ENCODE measurements at regions not wholly inside any gene's neighbourhood (a gene's known extent, or its start where the extent isn't known, plus 50 kb on each side); places are given as distances from the start of the nearest gene placed in this dataset.
"Not testable (repeated sequence)": the region's sequence is repeated elsewhere in the genome, so short reads cannot be mapped to it uniquely, and the experiment has no call there.

DNA sequence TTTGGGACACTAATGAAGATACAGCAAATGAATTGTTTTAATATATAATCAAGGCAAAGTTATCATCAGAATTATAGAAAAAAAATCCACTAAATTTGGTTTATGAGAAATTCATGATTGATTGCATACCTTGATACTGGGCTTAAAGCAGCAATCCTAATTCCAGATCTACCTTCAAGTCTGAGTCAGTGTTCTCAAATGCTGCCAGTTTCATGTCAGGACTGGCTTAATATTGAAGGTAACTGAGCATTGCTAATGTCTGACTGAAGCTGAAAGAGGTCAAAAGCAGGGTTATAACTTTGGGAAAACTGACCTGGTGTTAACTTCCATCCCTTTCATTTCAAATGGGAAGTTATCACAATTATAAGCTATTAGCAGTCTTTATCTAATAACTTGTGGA, 618.8 kb upstream of the SEMA6D start:
- H3K4me3 ChIP-seq (ENCODE audit: low read depth in 1 of 2, low read length in 2 of 2); H3K36me3 ChIP-seq (ENCODE audit: control insufficient read depth in 1 of 2, insufficient read depth in 2 of 2, low read length in 2 of 2); H3K27me3 ChIP-seq (ENCODE audit: low read depth, low read length); H3K27ac ChIP-seq (ENCODE audit: low read length); H3K9me3 ChIP-seq (ENCODE audit: control insufficient read depth in 1 of 2, low read length in 2 of 2); H3K4me1 ChIP-seq (ENCODE audit: control insufficient read depth in 1 of 2, insufficient read depth in 2 of 2, low read length in 2 of 2): not testable (repeated sequence)

DNA sequence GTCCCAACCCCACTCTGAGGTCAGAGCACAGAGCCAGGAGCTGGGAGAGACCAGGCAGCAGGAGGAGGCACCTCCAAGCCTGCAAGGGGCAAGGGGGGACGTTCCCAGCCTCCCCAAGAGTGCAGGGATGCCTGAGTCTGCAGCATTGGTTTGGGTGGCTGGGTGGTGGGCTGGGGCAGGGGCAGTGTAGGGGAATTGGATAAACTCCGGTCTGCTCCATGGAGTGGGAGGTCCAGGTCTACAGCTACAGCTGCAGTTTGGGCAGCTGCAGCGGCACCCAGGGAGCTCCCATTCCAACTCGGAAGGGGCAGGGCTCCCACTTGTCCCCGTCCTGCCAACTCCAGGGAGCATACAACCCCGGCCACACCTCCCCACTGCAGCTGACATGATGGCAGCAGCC, 617.5 kb upstream of the SEMA6D start:
- H3K36me3 ChIP-seq (ENCODE audit: control insufficient read depth in 1 of 2, insufficient read depth in 2 of 2, low read length in 2 of 2); H3K9me3 ChIP-seq (ENCODE audit: control insufficient read depth in 1 of 2, low read length in 2 of 2); H3K4me1 ChIP-seq (ENCODE audit: control insufficient read depth in 1 of 2, insufficient read depth in 2 of 2, low read length in 2 of 2); H3K4me3 ChIP-seq (ENCODE audit: low read depth in 1 of 2, low read length in 2 of 2); H3K27me3 ChIP-seq (ENCODE audit: low read depth, low read length); H3K27ac ChIP-seq (ENCODE audit: low read length): not testable (repeated sequence)

DNA sequence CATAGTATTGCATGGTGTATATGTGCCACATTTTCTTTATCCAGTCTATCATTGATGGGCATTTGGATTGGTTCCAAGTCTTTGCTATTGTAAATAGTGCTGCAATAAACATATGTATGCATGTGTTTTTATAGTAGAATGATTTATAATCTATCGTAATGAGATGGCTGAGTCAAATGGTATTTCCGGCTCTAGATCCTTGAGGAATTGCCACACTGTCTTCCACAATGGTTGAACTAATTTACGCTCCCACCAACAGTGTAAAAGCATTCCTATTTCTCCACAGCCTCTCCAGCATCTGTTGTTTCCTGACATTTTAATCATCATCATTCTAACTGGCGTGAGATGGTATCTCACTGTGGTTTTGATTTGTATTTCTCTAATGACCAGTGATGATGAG, 608.5 kb upstream of the SEMA6D start:
- H3K4me1 ChIP-seq (ENCODE audit: control insufficient read depth in 1 of 2, insufficient read depth in 2 of 2, low read length in 2 of 2); H3K27ac ChIP-seq (ENCODE audit: low read length); H3K27me3 ChIP-seq (ENCODE audit: low read depth, low read length); H3K36me3 ChIP-seq (ENCODE audit: control insufficient read depth in 1 of 2, insufficient read depth in 2 of 2, low read length in 2 of 2); H3K4me3 ChIP-seq (ENCODE audit: low read depth in 1 of 2, low read length in 2 of 2); H3K9me3 ChIP-seq (ENCODE audit: control insufficient read depth in 1 of 2, low read length in 2 of 2): not testable (repeated sequence)

DNA sequence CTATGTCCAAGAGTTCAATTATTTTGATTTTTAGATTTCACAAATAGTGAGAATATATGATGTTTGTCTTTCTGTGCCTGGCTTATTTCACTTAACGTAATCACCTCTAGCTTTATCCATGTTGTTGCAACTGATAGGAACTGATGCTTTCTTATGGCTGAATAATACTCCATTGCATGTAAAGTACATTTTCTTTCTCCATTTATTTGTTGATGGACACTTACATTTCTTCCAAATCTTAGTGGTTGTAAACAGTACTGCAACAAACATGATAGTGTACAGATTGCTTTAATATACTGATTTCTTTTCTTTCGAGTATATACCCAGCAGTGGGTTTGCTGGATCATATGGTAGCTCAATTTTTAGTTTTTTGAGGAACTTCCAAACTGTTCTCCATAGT, 600.6 kb upstream of the SEMA6D start:
- Histone ChIP-seq H3K36me3 (ENCODE audit: control insufficient read depth in 1 of 2, insufficient read depth in 2 of 2, low read length in 2 of 2) (no peaks in the 10 kb centered on the region), H3K27ac (ENCODE audit: low read length) (no peak overlapping the region), H3K4me3 (ENCODE audit: low read depth in 1 of 2, low read length in 2 of 2) (no peak overlapping the region), H3K4me1 (ENCODE audit: control insufficient read depth in 1 of 2, insufficient read depth in 2 of 2, low read length in 2 of 2) (no peaks in the 10 kb centered on the region), H3K27me3 (ENCODE audit: low read depth, low read length) (no peaks in the 10 kb centered on the region), H3K9me3 (ENCODE audit: control insufficient read depth in 1 of 2, low read length in 2 of 2) (peaks cover 0 to 10% of the 10 kb centered on the region in 2 donors)

DNA sequence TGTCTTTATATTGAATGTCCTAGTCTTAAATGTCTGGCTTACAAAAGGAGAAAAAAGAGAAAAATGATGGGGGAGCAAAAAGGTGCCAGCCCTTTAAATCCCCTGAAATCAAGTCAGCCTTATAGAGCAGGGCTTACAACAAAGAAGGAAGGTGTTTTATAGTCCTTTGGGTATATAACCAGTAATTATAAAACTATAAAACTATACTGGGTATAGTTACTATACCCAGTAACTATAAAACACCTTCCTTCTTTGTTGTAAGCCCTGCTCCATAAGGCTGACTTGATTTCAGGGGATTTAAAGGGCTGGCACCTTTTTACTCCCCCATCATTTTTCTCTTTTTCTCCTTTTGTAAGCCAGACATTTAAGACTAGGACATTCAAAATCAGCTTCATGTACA, 598.0 kb upstream of the SEMA6D start:
- no peaks in the 10 kb centered on the region for H3K36me3 ChIP-seq (ENCODE audit: control insufficient read depth in 1 of 2, insufficient read depth in 2 of 2, low read length in 2 of 2)
- no peaks in the 10 kb centered on the region for H3K4me1 ChIP-seq (ENCODE audit: control insufficient read depth in 1 of 2, insufficient read depth in 2 of 2, low read length in 2 of 2)

DNA sequence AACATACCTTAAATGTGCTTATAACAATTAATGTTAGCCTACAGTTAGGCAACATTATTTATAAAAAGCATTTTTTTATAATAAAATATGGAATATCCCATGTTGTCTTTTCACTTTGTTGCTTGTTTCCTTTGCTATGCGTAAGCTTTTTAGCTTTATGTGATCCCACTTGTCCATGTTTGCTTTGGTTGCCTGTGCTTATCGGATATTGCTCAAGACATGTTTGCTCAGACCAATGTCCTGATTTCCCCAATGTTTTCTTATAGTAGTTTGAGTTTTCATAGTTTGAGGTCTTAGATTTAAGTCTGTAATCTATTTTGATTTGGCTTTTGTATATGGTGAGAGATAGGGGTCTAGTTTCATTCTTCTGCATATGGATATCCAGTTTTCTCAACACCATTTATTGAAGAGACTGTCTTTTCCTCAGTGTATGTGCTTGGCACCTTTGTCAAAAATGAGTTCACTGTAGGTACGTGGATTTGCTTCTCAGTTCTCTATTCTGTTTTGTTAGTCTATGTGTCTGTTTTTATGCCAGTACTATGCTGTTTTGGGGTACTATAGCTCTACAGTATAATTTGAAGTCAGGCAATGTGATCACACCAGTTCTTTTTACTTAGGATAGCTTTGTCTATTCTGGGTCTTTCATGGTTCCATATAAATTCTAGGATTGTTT, 592.7 kb upstream of the SEMA6D start:
- Histone ChIP-seq H3K4me3 (ENCODE audit: low read depth in 1 of 2, low read length in 2 of 2) (no peak overlapping the region), H3K4me1 (ENCODE audit: control insufficient read depth in 1 of 2, insufficient read depth in 2 of 2, low read length in 2 of 2) (no peaks in the 10 kb centered on the region), H3K27ac (ENCODE audit: low read length) (no peak overlapping the region), H3K36me3 (ENCODE audit: control insufficient read depth in 1 of 2, insufficient read depth in 2 of 2, low read length in 2 of 2) (no peaks in the 10 kb centered on the region), H3K9me3 (ENCODE audit: control insufficient read depth in 1 of 2, low read length in 2 of 2) (peaks cover 0 to 26% of the 10 kb centered on the region in 2 donors), H3K27me3 (ENCODE audit: low read depth, low read length) (no peaks in the 10 kb centered on the region)

More for the DNA sequence above, 598.0 kb upstream of the SEMA6D start:
- H3K9me3 ChIP-seq (ENCODE audit: control insufficient read depth in 1 of 2, low read length in 2 of 2), result peaks cover 0 to 10% of the 10 kb centered on the region in 2 donors
- no peaks in the 10 kb centered on the region for H3K27me3 ChIP-seq (ENCODE audit: low read depth, low read length)
- H3K4me3 ChIP-seq (ENCODE audit: low read depth in 1 of 2, low read length in 2 of 2), result no peak overlapping the region
- H3K27ac ChIP-seq (ENCODE audit: low read length), result no peak overlapping the region

DNA sequence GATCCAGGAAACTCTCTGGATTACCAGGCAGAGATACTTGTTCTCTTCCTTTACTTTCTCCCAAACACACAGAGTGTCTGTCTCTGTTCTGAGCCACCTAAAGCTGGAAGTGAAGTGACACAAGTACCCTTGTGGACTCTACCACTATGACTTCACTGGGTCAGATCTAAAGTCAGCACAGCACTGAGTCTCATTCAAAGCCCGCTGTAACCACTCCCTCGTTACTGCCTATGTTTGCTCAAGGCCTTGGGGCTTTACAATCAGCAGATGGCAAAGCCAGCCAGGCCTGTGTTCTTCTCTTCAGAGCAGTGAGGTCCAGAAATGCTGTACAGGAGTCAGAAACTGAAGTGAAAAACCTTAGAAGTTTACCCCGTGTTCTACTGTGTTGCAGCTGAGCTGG, 588.3 kb upstream of the SEMA6D start:
- Histone ChIP-seq H3K27me3 (ENCODE audit: low read depth, low read length) (no peaks in the 10 kb centered on the region), H3K9me3 (ENCODE audit: control insufficient read depth in 1 of 2, low read length in 2 of 2) (peaks cover 0 to 16% of the 10 kb centered on the region in 2 donors), H3K4me1 (ENCODE audit: control insufficient read depth in 1 of 2, insufficient read depth in 2 of 2, low read length in 2 of 2) (no peaks in the 10 kb centered on the region), H3K27ac (ENCODE audit: low read length) (no peak overlapping the region), H3K36me3 (ENCODE audit: control insufficient read depth in 1 of 2, insufficient read depth in 2 of 2, low read length in 2 of 2) (no peaks in the 10 kb centered on the region), H3K4me3 (ENCODE audit: low read depth in 1 of 2, low read length in 2 of 2) (no peak overlapping the region)

DNA sequence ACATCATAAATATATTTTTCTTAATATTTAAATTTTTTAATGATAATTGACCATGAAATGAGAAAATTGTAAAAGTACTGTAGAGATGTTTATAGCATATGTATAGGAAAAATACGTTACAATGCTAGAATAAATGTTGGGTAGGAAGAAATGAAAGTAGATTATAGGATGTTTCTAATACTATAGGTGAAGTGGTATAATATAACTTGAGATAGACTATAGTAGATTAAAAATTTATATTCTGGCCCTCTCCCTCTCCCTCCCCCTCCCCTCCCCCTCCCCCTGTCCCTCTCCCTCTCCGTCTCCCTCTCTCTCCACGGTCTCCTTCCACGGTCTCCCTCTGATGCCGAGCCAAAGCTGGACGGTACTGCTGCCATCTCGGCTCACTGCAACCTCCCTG, 585.9 kb upstream of the SEMA6D start:
- not testable (repeated sequence) for H3K36me3 ChIP-seq (ENCODE audit: control insufficient read depth in 1 of 2, insufficient read depth in 2 of 2, low read length in 2 of 2); H3K27ac ChIP-seq (ENCODE audit: low read length); H3K27me3 ChIP-seq (ENCODE audit: low read depth, low read length); H3K4me3 ChIP-seq (ENCODE audit: low read depth in 1 of 2, low read length in 2 of 2); H3K4me1 ChIP-seq (ENCODE audit: control insufficient read depth in 1 of 2, insufficient read depth in 2 of 2, low read length in 2 of 2)
- H3K9me3 ChIP-seq (ENCODE audit: control insufficient read depth in 1 of 2, low read length in 2 of 2), result peaks cover 0 to 16% of the 10 kb centered on the region in 2 donors

DNA sequence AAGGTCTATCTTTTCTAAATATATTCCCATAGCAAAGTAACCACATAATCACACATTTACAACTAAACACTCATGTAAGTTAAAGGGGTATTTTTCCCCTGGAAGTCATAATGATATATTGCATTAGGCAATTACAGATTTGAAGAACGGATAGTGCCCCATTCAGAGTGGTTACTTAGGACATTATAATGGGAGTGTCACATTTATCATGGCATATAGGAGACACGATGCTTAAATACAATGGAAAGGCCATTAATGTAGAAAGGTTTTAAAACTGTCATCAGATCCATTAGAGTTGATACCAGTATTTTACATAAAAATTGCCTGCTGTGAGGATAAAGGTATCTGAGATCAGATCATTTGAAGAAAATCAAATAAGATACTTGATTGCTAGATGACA, 582.0 kb upstream of the SEMA6D start:
- Histone ChIP-seq H3K27me3 (ENCODE audit: low read depth, low read length) (no peaks in the 10 kb centered on the region), H3K9me3 (ENCODE audit: control insufficient read depth in 1 of 2, low read length in 2 of 2) (no peaks in the 10 kb centered on the region), H3K4me3 (ENCODE audit: low read depth in 1 of 2, low read length in 2 of 2) (no peak overlapping the region), H3K27ac (ENCODE audit: low read length) (no peak overlapping the region), H3K36me3 (ENCODE audit: control insufficient read depth in 1 of 2, insufficient read depth in 2 of 2, low read length in 2 of 2) (no peaks in the 10 kb centered on the region), H3K4me1 (ENCODE audit: control insufficient read depth in 1 of 2, insufficient read depth in 2 of 2, low read length in 2 of 2) (no peaks in the 10 kb centered on the region)

DNA sequence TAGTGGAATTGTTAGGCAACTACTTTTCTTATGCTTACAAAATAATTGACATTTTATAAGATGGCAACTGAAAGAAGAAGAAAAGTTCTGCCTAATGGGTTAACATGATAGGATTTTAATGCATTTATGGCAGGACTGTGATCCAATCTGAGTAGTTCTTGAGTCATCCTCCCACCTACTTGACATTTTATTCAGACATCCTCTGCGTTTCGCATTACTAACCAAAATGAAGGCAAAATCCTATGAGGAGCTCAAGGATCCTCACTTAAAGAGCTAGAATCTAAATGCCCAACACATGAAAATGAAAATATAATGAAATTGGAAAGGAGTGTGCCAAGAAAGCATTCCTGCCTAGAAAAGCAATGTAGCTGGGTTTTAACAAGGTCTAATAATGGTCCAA, 581.1 kb upstream of the SEMA6D start:
- Histone ChIP-seq H3K4me3 (ENCODE audit: low read depth in 1 of 2, low read length in 2 of 2) (no peak overlapping the region), H3K9me3 (ENCODE audit: control insufficient read depth in 1 of 2, low read length in 2 of 2) (no peaks in the 10 kb centered on the region)

DNA sequence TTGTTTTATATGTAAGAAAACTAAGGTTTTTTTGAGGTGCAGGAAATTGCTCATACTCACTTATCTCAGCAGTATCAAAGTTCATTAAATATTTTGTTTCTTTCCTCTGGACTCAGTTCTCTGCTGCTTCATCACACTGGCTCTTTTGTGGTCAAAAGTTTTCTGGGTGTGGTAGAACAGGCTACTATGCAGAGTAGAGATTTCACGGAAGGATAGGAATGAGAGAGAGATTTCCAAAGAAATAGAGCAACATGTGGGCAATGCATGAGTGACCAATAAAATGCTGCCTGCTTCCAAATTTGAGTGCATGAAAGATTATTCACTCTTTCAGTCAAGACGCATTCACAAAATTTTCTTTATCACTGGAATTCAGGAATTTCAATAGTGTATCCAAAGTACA, 577.3 kb upstream of the SEMA6D start:
- no peaks in the 10 kb centered on the region for H3K9me3 ChIP-seq (ENCODE audit: control insufficient read depth in 1 of 2, low read length in 2 of 2)
- no peak overlapping the region for H3K27ac ChIP-seq (ENCODE audit: low read length)
- H3K4me3 ChIP-seq (ENCODE audit: low read depth in 1 of 2, low read length in 2 of 2), result no peak overlapping the region
- no peaks in the 10 kb centered on the region for H3K36me3 ChIP-seq (ENCODE audit: control insufficient read depth in 1 of 2, insufficient read depth in 2 of 2, low read length in 2 of 2)
- H3K4me1 ChIP-seq (ENCODE audit: control insufficient read depth in 1 of 2, insufficient read depth in 2 of 2, low read length in 2 of 2), result no peaks in the 10 kb centered on the region
- no peaks in the 10 kb centered on the region for H3K27me3 ChIP-seq (ENCODE audit: low read depth, low read length)

More for the DNA sequence above, 581.1 kb upstream of the SEMA6D start:
- no peak overlapping the region for H3K27ac ChIP-seq (ENCODE audit: low read length)
- H3K4me1 ChIP-seq (ENCODE audit: control insufficient read depth in 1 of 2, insufficient read depth in 2 of 2, low read length in 2 of 2), result no peaks in the 10 kb centered on the region
- no peaks in the 10 kb centered on the region for H3K36me3 ChIP-seq (ENCODE audit: control insufficient read depth in 1 of 2, insufficient read depth in 2 of 2, low read length in 2 of 2)
- no peaks in the 10 kb centered on the region for H3K27me3 ChIP-seq (ENCODE audit: low read depth, low read length)

DNA sequence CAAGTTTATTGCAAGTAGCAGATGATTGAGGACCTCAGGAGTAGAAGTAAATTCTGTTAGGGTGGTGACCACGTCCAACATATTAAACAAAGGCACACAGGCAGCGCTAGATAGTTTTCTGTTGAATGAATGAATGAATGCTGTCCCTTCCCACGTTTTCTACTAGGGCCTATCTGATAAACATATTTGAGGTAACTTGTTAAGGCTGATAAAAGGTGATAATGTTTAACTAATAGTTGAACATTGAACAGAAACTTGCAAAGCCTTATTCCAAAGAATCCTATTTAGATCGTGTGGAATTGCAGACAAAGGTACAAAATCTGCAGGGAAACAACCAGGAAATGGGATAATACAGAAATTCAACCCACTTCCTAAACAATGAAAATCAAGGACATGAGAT, 559.5 kb upstream of the SEMA6D start:
- H3K36me3 ChIP-seq (ENCODE audit: control insufficient read depth in 1 of 2, insufficient read depth in 2 of 2, low read length in 2 of 2), result no peaks in the 10 kb centered on the region
- no peaks in the 10 kb centered on the region for H3K9me3 ChIP-seq (ENCODE audit: control insufficient read depth in 1 of 2, low read length in 2 of 2)
- H3K4me3 ChIP-seq (ENCODE audit: low read depth in 1 of 2, low read length in 2 of 2), result no peak overlapping the region
- H3K27me3 ChIP-seq (ENCODE audit: low read depth, low read length), result no peaks in the 10 kb centered on the region
- H3K4me1 ChIP-seq (ENCODE audit: control insufficient read depth in 1 of 2, insufficient read depth in 2 of 2, low read length in 2 of 2), result no peaks in the 10 kb centered on the region
- no peak overlapping the region for H3K27ac ChIP-seq (ENCODE audit: low read length)

All from muscle layer of duodenum (tissue), 2 donors.